Endothelial cell of umbilical vein (primary cell): ENCODE measurements at regions not wholly inside any gene's neighbourhood (a gene's known extent, or its start where the extent isn't known, plus 50 kb on each side); places are given as distances from the start of the nearest gene placed in this dataset.

Experiments used
- BruUV-seq: library from RNA; stranded (reverse); fragments of 400-500 nt; replicated peaks from 2 replicates; lab custom pipeline; 2021; lab: Mats Ljungman, UMichigan
- CTCF ChIA-PET: fragments of 300-600, 350-600 bp; sonication (Branson Sonifier 250); formaldehyde crosslinking; loops from one replicate; lab custom pipeline; 2021; ENCODE audit warnings: antibody characterized with exemption, inconsistent platforms; lab: Charles Lee
- POLR2A ChIA-PET: fragments of 300-600, 350-600 bp; sonication (Branson Sonifier 250); formaldehyde crosslinking; loops from one replicate; lab custom pipeline; 2021; ENCODE audit warnings: antibody characterized with exemption, inconsistent platforms; lab: Charles Lee
- DNase-seq: peaks from one replicate; pipeline ENCODE4 v3.0.0-alpha.2; 2011; ENCODE audit warnings: low read depth, low spot score
- FAIRE-seq: peaks from 2 replicates; lab custom pipeline; 2011; peaks lifted over from hg19 to GRCh38; lab: Jason Lieb, UNC
- H2AFZ ChIP-seq: 2 replicates; pipeline ENCODE4 v1.6.0; 2012; ENCODE audit warnings: low read depth, low read length, control low read depth, inconsistent platforms
- H3K27ac ChIP-seq: 2 replicates; pipeline ENCODE4 v1.5.1; 2011; ENCODE audit warnings: low read depth, mild to moderate bottlenecking, control low read depth, low read length, moderate library complexity; ENCODE audit not compliant: insufficient read depth
- H3K27me3 ChIP-seq, 2 experiments: 2 replicates each; pipeline versions ENCODE4 v1.6.0 to v1.6.1; 2011; ENCODE audit warnings: low read length in 2 of 2, mixed read lengths in 1 of 2; ENCODE audit not compliant: control insufficient read depth in 2 of 2, insufficient read depth in 2 of 2
- H3K36me3 ChIP-seq, 2 experiments: 2 replicates in 1 of 2; 3 replicates in 1 of 2; pipeline ENCODE4 v1.5.1; 2011; ENCODE audit warnings: low read length in 2 of 2, mild to moderate bottlenecking in 1 of 2, moderate library complexity in 1 of 2; ENCODE audit not compliant: control insufficient read depth in 2 of 2, insufficient read depth in 2 of 2; ENCODE audit errors: extremely low read depth in 1 of 2
- H3K4me1 ChIP-seq: 3 replicates; pipeline ENCODE4 v1.5.1; 2011; ENCODE audit warnings: mild to moderate bottlenecking, low read length; ENCODE audit not compliant: control insufficient read depth, insufficient read depth; ENCODE audit errors: extremely low read depth
- H3K4me2 ChIP-seq: 2 replicates; pipeline ENCODE4 v1.6.1; 2011; ENCODE audit warnings: low read length, control low read depth, mixed read lengths; ENCODE audit not compliant: insufficient read depth
- H3K4me3 ChIP-seq, 3 experiments: fragments of 200-600 bp in 1 of 3; sonication (generic), shearing (Covaris generic) in 1 of 3; replicated peaks in 1 of 3; 2 replicates each; pipeline ENCODE4 v1.5.1; 2011 to 2016; ENCODE audit warnings: control low read depth in 3 of 3, low read length in 3 of 3, mild to moderate bottlenecking in 2 of 3, inconsistent platforms in 1 of 3, low read depth in 1 of 3, moderate library complexity in 1 of 3; ENCODE audit not compliant: insufficient read depth in 1 of 3
- H3K79me2 ChIP-seq: 2 replicates; pipeline ENCODE4 v1.6.0; 2012; ENCODE audit warnings: low read length, inconsistent platforms; ENCODE audit not compliant: control insufficient read depth, insufficient read depth
- H3K9ac ChIP-seq: replicated peaks from 2 replicates; pipeline ENCODE3; 2011; ENCODE audit warnings: low read length, control low read depth; ENCODE audit not compliant: insufficient read depth; ENCODE audit errors: extremely low read depth
- H3K9me1 ChIP-seq: replicated peaks from 3 replicates; pipeline ENCODE4 v1.6.0; 2011; ENCODE audit warnings: mild to moderate bottlenecking, low read length; ENCODE audit not compliant: control insufficient read depth, insufficient read depth; ENCODE audit errors: extremely low read depth
- H3K9me3 ChIP-seq: replicated peaks from 2 replicates; pipeline ENCODE4 v1.5.1; 2012; ENCODE audit warnings: low read length, inconsistent platforms; ENCODE audit not compliant: control insufficient read depth, insufficient read depth
- H4K20me1 ChIP-seq: replicated peaks from 2 replicates; pipeline ENCODE3; 2011; ENCODE audit warnings: mild to moderate bottlenecking, low read length; ENCODE audit not compliant: control insufficient read depth, insufficient read depth; ENCODE audit errors: extremely low read depth
- GATA2 ChIP-seq: IDR thresholded peaks from 2 replicates; pipeline ENCODE4 v1.7.0; 2011; ENCODE audit warnings: low read depth, mild to moderate bottlenecking, moderate library complexity, mixed read lengths, low read length; ENCODE audit not compliant: insufficient read length, insufficient read depth
- JUN ChIP-seq: IDR thresholded peaks from 2 replicates; pipeline ENCODE4 v1.6.1; 2011; ENCODE audit warnings: borderline replicate concordance, low read depth; ENCODE audit not compliant: insufficient read length, insufficient read depth
- MYC ChIP-seq: IDR thresholded peaks from one replicate; pipeline ENCODE4 v1.6.1; 2011; ENCODE audit warnings: mild to moderate bottlenecking, low read depth, low read length
- POLR2A ChIP-seq: IDR thresholded peaks from 2 replicates; pipeline ENCODE4 v1.6.1; 2012; ENCODE audit warnings: low read depth, mild to moderate bottlenecking, control low read depth, low read length
- POLR2AphosphoS5 ChIP-seq: IDR thresholded peaks from 2 replicates; pipeline ENCODE4 v1.6.1; 2012; ENCODE audit warnings: low read depth, mild to moderate bottlenecking, control low read depth, low read length, moderate library complexity; ENCODE audit not compliant: insufficient read depth
- dilution Hi-C: fragments of 300-500 bp; cut with MboI; formaldehyde crosslinking; loops from one replicate; pipeline ENCODE4 v1.15.0; 2019; ENCODE audit warnings: low sequenced_read_pairs; ENCODE audit not compliant: extremely low pct_ligation_motif_present
- intact Hi-C: fragments of 100-400 bp; cut with micrococcal nuclease; formaldehyde crosslinking; loops from one replicate; pipeline ENCODE4 v1.10.0; 2022
- TF ChIP-seq, protein P1 (sequence below): IDR thresholded peaks from 2 replicates; pipeline ENCODE4 v1.6.1; 2011; ENCODE audit not compliant: insufficient read depth, insufficient read length
- TF ChIP-seq, protein P2 (sequence below), 2 donors: IDR thresholded peaks; 1 replicate in 1 of 2; 2 replicates in 1 of 2; pipeline ENCODE4 v1.5.1; 2011; ENCODE audit warnings: low read length in 2 of 2, mild to moderate bottlenecking in 2 of 2, moderate library complexity in 2 of 2, control low read depth in 1 of 2, inconsistent platforms in 1 of 2, low read depth in 1 of 2; ENCODE audit not compliant: insufficient read depth in 1 of 2; ENCODE audit errors: extremely low read depth in 1 of 2

DNA sequence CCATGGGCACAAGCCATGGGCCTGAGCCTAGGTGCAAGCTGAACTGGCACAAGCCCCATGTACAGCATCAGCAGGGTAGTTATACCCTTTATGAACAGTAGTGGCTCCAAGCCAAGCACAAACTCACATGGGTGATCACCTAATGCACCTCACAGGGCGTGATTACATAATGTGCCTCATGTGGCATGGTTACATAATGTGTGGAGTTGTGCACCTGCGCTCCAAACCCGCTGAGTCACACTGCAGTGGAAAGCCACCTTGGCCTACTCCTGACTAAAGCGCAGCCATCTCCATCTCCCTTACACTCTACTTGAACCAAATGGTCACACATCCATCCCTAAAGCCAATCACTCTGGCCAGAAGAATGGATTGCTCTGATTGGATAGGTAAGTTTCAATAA lies 279.7 kb downstream of the MBD2 start:
- Histone ChIP-seq H3K27ac (no peak overlapping the region), H3K79me2 (no peaks in the 10 kb centered on the region), H3K36me3 (no peaks in the 10 kb centered on the region), H3K4me3 (no peak overlapping the region), H3K4me1 (no peaks in the 10 kb centered on the region), H3K9ac (no peak overlapping the region), H3K9me3 (no peaks in the 10 kb centered on the region), H4K20me1 (no peaks in the 10 kb centered on the region), H3K4me2 (no peak overlapping the region), H2AFZ (no peak overlapping the region), H3K9me1 (no peaks in the 10 kb centered on the region), H3K27me3 (no peaks in the 10 kb centered on the region)
- CTCF ChIA-PET: no interaction called here
- FAIRE-seq (no peak), DNase-seq (no peak)
- POLR2A ChIA-PET: no interaction called here
- dilution Hi-C loops (no loop called here), intact Hi-C loops (no loop called here)
- no TSS peak for BruUV-seq
- TF ChIP-seq POLR2A (no peak), MYC (no peak), JUN (no peak)
- TF ChIP-seq, protein P1, sequence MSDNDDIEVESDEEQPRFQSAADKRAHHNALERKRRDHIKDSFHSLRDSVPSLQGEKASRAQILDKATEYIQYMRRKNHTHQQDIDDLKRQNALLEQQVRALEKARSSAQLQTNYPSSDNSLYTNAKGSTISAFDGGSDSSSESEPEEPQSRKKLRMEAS: no peak

DNA sequence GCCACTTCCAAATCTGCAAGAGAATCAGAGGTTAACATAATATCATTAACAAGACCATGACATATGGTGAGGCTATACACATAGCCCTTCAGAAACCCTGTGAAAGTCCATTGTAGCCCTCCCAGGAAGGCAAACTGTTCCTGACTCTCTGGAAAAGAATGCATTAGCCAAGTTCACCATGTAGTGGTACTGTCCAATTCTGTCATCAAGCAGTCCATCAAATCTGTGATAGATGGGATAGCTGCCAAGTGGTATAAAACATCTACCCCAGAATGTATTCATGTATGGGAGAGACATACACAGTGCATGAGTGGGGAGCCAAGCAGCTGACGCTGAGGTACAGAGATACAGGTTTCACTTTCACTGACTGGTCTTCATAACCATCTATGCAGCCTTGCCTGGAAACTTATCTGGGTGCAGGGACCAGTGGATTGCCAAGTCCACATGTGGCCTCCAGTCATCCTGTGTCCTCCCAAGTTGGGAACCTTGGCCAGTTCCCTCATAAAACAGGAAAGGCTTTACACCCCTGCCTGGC lies 281.1 kb downstream of the MBD2 start:
- ChIA-PET CTCF (no interaction called here), POLR2A (no interaction called here)
- no peaks in the 10 kb centered on the region for H3K4me1 ChIP-seq
- no peaks in the 10 kb centered on the region for H3K27me3 ChIP-seq
- H3K9me3 ChIP-seq: no peaks in the 10 kb centered on the region
- H3K27ac ChIP-seq: no peak overlapping the region
- no peak overlapping the region for H3K4me3 ChIP-seq
- TF ChIP-seq MYC: no peak
- no peak for TF ChIP-seq POLR2AphosphoS5
- no peak for TF ChIP-seq POLR2A
- TF ChIP-seq GATA2: no peak
- TF ChIP-seq JUN: no peak
- TF ChIP-seq, protein P1: no peak
- TF ChIP-seq, protein P2, sequence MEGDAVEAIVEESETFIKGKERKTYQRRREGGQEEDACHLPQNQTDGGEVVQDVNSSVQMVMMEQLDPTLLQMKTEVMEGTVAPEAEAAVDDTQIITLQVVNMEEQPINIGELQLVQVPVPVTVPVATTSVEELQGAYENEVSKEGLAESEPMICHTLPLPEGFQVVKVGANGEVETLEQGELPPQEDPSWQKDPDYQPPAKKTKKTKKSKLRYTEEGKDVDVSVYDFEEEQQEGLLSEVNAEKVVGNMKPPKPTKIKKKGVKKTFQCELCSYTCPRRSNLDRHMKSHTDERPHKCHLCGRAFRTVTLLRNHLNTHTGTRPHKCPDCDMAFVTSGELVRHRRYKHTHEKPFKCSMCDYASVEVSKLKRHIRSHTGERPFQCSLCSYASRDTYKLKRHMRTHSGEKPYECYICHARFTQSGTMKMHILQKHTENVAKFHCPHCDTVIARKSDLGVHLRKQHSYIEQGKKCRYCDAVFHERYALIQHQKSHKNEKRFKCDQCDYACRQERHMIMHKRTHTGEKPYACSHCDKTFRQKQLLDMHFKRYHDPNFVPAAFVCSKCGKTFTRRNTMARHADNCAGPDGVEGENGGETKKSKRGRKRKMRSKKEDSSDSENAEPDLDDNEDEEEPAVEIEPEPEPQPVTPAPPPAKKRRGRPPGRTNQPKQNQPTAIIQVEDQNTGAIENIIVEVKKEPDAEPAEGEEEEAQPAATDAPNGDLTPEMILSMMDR (IDR thresholded peaks at IDR 0.05; ENCODE audit: extremely low read depth in 1 of 2, insufficient read depth in 1 of 2, low read depth in 1 of 2, low read length in 2 of 2): no peak
- no peak overlapping the region for H2AFZ ChIP-seq
- no peak for FAIRE-seq
- H3K79me2 ChIP-seq: no peaks in the 10 kb centered on the region
- H3K36me3 ChIP-seq: no peaks in the 10 kb centered on the region
- dilution Hi-C loops (no loop called here), intact Hi-C loops (no loop called here)
- H4K20me1 ChIP-seq: no peaks in the 10 kb centered on the region
- no peak overlapping the region for H3K9ac ChIP-seq
- no TSS peak for BruUV-seq
- DNase-seq: no peak
- H3K4me2 ChIP-seq: no peak overlapping the region
- H3K9me1 ChIP-seq: no peaks in the 10 kb centered on the region
